ENCODE measurements at regions not wholly inside any gene's neighbourhood (a gene's known extent, or its start where the extent isn't known, plus 50 kb on each side); places are given as distances from the start of the nearest gene placed in this dataset.

GRCh38 chr2:216292475-216292874, 79.8 kb downstream of the MARCHF4 start:
- TF ChIP-seq CTCF (conservative IDR thresholded peaks at IDR 0.05 in 1 of 2, IDR thresholded peaks at IDR 0.05 in 1 of 2; ENCODE audit: extremely low read depth in 1 of 2, insufficient read depth in 1 of 2, low read depth in 1 of 2, low read length in 2 of 2) (no peak), EZH2 (IDR thresholded peaks at IDR 0.05; ENCODE audit: borderline replicate concordance, low read length) (no peak)

Measured in mammary epithelial cell (primary cell).